Liver (tissue), 8 donors: ENCODE measurements at regions not wholly inside any gene's neighbourhood (a gene's known extent, or its start where the extent isn't known, plus 50 kb on each side); places are given as distances from the start of the nearest gene placed in this dataset.
A peak's percentile ranks its signal among the peaks of the same experiment; 100 is the strongest.

ENCODE experiments used
- DNase-seq: peaks from one replicate; pipeline ENCODE4 v3.0.0-alpha.2; 2017; ENCODE audit warnings: low spot score
- H3K27ac ChIP-seq, 2 donors: one replicate each; pipeline ENCODE4 v1.7.0; 2013; ENCODE audit warnings: inconsistent platforms in 2 of 2, low read length in 2 of 2, control low read depth in 1 of 2, low read depth in 1 of 2, mild to moderate bottlenecking in 1 of 2
- H3K27me3 ChIP-seq, 4 donors: one replicate each; pipeline versions ENCODE4 v1.6.1 to v1.7.0; 2013; ENCODE audit warnings: low read length in 3 of 4, inconsistent platforms in 1 of 4, mild to moderate bottlenecking in 1 of 4, moderate library complexity in 1 of 4; ENCODE audit not compliant: control insufficient read depth in 4 of 4, insufficient read depth in 4 of 4
- H3K36me3 ChIP-seq, 4 donors: one replicate each; pipeline versions ENCODE4 v1.6.1 to v1.7.0; 2013; ENCODE audit warnings: low read length in 3 of 4, mild to moderate bottlenecking in 3 of 4, low read depth in 1 of 4, moderate library complexity in 1 of 4; ENCODE audit not compliant: control insufficient read depth in 4 of 4, insufficient read depth in 3 of 4
- H3K4me1 ChIP-seq, 4 donors: one replicate each; pipeline versions ENCODE4 v1.6.1 to v1.7.0; 2013; ENCODE audit warnings: low read length in 3 of 4, mild to moderate bottlenecking in 3 of 4, moderate library complexity in 1 of 4; ENCODE audit not compliant: control insufficient read depth in 4 of 4, insufficient read depth in 4 of 4
- H3K4me3 ChIP-seq, 3 donors: one replicate each; pipeline versions ENCODE4 v1.6.1 to v1.7.0; 2013; ENCODE audit warnings: low read length in 3 of 3, control low read depth in 1 of 3, low read depth in 1 of 3, mild to moderate bottlenecking in 1 of 3
- H3K9ac ChIP-seq, 2 donors: one replicate each; pipeline ENCODE4 v1.7.0; 2013; ENCODE audit warnings: low read length in 2 of 2, mild to moderate bottlenecking in 2 of 2, moderate library complexity in 2 of 2, control low read depth in 1 of 2, low read depth in 1 of 2
- H3K9me3 ChIP-seq, 4 donors: one replicate each; pipeline versions ENCODE4 v1.6.1 to v1.7.0; 2013; ENCODE audit warnings: low read length in 3 of 4; ENCODE audit not compliant: control insufficient read depth in 4 of 4
- EGR1 ChIP-seq, 2 donors: IDR thresholded peaks; 2 replicates each; pipeline ENCODE4 v1.6.1; 2016 to 2018; ENCODE audit warnings: antibody characterized with exemption in 2 of 2, low read depth in 2 of 2
- FOXA1 ChIP-seq: IDR thresholded peaks from 2 replicates; pipeline ENCODE4 v1.6.1; 2016; ENCODE audit warnings: antibody characterized with exemption
- FOXA2 ChIP-seq: IDR thresholded peaks from 2 replicates; pipeline ENCODE4 v1.6.1; 2016; ENCODE audit warnings: antibody characterized with exemption
- GABPA ChIP-seq, 2 donors: IDR thresholded peaks in 1 of 2; conservative IDR thresholded peaks in 1 of 2; 2 replicates each; pipeline ENCODE4 v1.6.1; 2016; ENCODE audit warnings: antibody characterized with exemption in 2 of 2, mild to moderate bottlenecking in 1 of 2, moderate library complexity in 1 of 2
- HNF4A ChIP-seq, 2 donors: conservative IDR thresholded peaks; 2 replicates each; pipeline ENCODE4 v1.6.1; 2016; ENCODE audit warnings: antibody characterized with exemption in 2 of 2, mild to moderate bottlenecking in 2 of 2
- HNF4G ChIP-seq: IDR thresholded peaks from 2 replicates; pipeline ENCODE4 v1.6.1; 2016; ENCODE audit warnings: antibody characterized with exemption
- JUND ChIP-seq, 2 donors: IDR thresholded peaks; 2 replicates each; pipeline ENCODE4 v1.6.1; 2016; ENCODE audit warnings: antibody characterized with exemption in 2 of 2
- NR2F2 ChIP-seq: IDR thresholded peaks from 2 replicates; pipeline ENCODE4 v1.6.1; 2016; ENCODE audit warnings: antibody characterized with exemption
- RAD21 ChIP-seq, 2 donors: IDR thresholded peaks; 2 replicates each; pipeline ENCODE4 v1.6.1; 2016; ENCODE audit warnings: antibody characterized with exemption in 2 of 2, mild to moderate bottlenecking in 2 of 2
- RXRA ChIP-seq, 2 donors: IDR thresholded peaks; 2 replicates each; pipeline ENCODE4 v1.6.1; 2017 to 2018; ENCODE audit warnings: antibody characterized with exemption in 2 of 2, mild to moderate bottlenecking in 1 of 2
- SP1 ChIP-seq: IDR thresholded peaks from 2 replicates; pipeline ENCODE4 v1.6.1; 2018; ENCODE audit warnings: antibody characterized with exemption, mild to moderate bottlenecking
- TAF1 ChIP-seq: conservative IDR thresholded peaks from 2 replicates; pipeline ENCODE4 v1.6.1; 2016; ENCODE audit warnings: antibody characterized with exemption, mild to moderate bottlenecking
- YY1 ChIP-seq: IDR thresholded peaks from 2 replicates; pipeline ENCODE4 v1.6.1; 2016; ENCODE audit warnings: antibody characterized with exemption, mild to moderate bottlenecking
- WGBS: extraction: QIAGEN DNeasy Blood & Tissue Kit; methylation state at CpG from one replicate; pipeline ENCODE4 v1.1.7; 2013; 5-methylcytosine and 5-hydroxymethylcytosine counted together
- TF ChIP-seq, protein P1 (sequence below): fragments of 150-350 bp; IDR thresholded peaks from 2 replicates; pipeline ENCODE4 v1.5.1; 2017; ENCODE audit warnings: improper control_type of control experiment, low read depth, low read length; ENCODE audit not compliant: missing input control
- TF ChIP-seq, protein P2 (sequence below): IDR thresholded peaks from 2 replicates; pipeline ENCODE4 v1.6.1; 2016; ENCODE audit warnings: antibody characterized with exemption
- TF ChIP-seq, protein P3 (sequence below): IDR thresholded peaks from 2 replicates; pipeline ENCODE4 v1.6.1; 2016; ENCODE audit warnings: antibody characterized with exemption
- TF ChIP-seq, protein P4 (sequence below): IDR thresholded peaks from 2 replicates; pipeline ENCODE4 v1.6.1; 2016; ENCODE audit warnings: antibody characterized with exemption
- TF ChIP-seq, protein P5 (sequence below): IDR thresholded peaks from 2 replicates; pipeline ENCODE4 v1.6.1; 2016; ENCODE audit warnings: antibody characterized with exemption, mild to moderate bottlenecking
- donor health status: healthy.
- donor health status: healthy.
- donor health status: healthy.
- donor health status: healthy.
- donor health status: healthy.

DNA sequence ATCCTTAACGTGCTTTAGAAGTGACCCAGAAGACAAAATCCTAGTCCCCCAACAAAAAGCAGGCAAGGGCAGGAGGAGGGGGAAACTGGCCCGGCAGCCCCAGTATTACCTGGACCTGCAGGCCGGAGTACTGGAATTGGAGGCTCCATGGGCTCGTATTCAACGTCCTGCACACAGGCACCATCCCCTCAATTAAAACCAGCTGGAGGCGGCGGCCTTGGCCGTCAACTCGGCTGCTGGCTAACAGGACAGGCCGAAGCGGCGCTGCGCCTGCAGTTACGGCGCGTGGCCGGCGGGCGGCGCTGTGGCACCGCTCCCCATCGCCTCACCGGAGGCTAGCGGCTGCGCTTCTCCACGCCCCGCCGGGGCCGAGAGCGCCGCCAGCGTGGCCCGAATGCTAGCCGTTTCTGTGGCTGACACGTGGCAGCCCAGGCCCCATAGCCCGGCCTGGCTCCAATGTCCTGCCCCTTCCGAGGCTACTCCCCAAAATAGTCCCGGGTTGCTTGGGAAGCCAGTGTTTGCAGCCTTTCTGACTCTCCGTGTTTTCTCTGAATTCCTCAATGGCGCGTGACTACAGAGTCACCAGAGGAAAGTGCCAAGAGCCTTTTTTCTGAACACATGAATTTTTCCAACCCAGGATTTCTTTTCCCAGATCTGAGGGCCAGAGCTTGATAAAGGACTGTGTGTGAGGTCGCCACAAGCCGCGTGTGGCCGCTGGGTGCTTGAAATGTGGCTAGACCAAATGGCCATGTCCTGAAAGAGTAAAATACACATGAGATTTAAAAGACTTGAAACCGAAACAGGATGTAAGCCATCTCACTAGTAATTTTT lies 82.5 kb downstream of the HHIPL2 start:
- H3K4me3 ChIP-seq, result peak overlapping the region; percentile 35 to 52 (median 41)
- TF ChIP-seq HNF4A (conservative IDR thresholded peaks at IDR 0.05) (peak in 1 of 2 donors; percentile 43), TAF1 (peak; percentile 74), SP1 (peak; percentile 77), YY1 (peak; percentile 88), HNF4G (no peak), FOXA1 (peak; percentile 56), JUND (IDR thresholded peaks at IDR 0.05) (no peak), RAD21 (IDR thresholded peaks at IDR 0.05) (peak; percentile 81 to 92), FOXA2 (no peak), EGR1 (IDR thresholded peaks at IDR 0.05; ENCODE audit: low read depth in 2 of 2) (peak in 1 of 2 donors; percentile 26), GABPA (IDR thresholded peaks at IDR 0.05 in 1 of 2, conservative IDR thresholded peaks at IDR 0.05 in 1 of 2) (peak in 1 of 2 donors; percentile 8), RXRA (IDR thresholded peaks at IDR 0.05) (peak; percentile 55 to 71), NR2F2 (no peak)
- TF ChIP-seq, protein P1, sequence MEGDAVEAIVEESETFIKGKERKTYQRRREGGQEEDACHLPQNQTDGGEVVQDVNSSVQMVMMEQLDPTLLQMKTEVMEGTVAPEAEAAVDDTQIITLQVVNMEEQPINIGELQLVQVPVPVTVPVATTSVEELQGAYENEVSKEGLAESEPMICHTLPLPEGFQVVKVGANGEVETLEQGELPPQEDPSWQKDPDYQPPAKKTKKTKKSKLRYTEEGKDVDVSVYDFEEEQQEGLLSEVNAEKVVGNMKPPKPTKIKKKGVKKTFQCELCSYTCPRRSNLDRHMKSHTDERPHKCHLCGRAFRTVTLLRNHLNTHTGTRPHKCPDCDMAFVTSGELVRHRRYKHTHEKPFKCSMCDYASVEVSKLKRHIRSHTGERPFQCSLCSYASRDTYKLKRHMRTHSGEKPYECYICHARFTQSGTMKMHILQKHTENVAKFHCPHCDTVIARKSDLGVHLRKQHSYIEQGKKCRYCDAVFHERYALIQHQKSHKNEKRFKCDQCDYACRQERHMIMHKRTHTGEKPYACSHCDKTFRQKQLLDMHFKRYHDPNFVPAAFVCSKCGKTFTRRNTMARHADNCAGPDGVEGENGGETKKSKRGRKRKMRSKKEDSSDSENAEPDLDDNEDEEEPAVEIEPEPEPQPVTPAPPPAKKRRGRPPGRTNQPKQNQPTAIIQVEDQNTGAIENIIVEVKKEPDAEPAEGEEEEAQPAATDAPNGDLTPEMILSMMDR, result peak; percentile 100
- TF ChIP-seq, protein P2, sequence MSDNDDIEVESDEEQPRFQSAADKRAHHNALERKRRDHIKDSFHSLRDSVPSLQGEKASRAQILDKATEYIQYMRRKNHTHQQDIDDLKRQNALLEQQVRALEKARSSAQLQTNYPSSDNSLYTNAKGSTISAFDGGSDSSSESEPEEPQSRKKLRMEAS, result peak; percentile 95
- TF ChIP-seq, protein P3, sequence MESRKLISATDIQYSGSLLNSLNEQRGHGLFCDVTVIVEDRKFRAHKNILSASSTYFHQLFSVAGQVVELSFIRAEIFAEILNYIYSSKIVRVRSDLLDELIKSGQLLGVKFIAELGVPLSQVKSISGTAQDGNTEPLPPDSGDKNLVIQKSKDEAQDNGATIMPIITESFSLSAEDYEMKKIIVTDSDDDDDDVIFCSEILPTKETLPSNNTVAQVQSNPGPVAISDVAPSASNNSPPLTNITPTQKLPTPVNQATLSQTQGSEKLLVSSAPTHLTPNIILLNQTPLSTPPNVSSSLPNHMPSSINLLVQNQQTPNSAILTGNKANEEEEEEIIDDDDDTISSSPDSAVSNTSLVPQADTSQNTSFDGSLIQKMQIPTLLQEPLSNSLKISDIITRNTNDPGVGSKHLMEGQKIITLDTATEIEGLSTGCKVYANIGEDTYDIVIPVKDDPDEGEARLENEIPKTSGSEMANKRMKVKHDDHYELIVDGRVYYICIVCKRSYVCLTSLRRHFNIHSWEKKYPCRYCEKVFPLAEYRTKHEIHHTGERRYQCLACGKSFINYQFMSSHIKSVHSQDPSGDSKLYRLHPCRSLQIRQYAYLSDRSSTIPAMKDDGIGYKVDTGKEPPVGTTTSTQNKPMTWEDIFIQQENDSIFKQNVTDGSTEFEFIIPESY, result peak; percentile 9
- TF ChIP-seq, protein P4, sequence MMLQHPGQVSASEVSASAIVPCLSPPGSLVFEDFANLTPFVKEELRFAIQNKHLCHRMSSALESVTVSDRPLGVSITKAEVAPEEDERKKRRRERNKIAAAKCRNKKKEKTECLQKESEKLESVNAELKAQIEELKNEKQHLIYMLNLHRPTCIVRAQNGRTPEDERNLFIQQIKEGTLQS, result no peak
- TF ChIP-seq, protein P5, sequence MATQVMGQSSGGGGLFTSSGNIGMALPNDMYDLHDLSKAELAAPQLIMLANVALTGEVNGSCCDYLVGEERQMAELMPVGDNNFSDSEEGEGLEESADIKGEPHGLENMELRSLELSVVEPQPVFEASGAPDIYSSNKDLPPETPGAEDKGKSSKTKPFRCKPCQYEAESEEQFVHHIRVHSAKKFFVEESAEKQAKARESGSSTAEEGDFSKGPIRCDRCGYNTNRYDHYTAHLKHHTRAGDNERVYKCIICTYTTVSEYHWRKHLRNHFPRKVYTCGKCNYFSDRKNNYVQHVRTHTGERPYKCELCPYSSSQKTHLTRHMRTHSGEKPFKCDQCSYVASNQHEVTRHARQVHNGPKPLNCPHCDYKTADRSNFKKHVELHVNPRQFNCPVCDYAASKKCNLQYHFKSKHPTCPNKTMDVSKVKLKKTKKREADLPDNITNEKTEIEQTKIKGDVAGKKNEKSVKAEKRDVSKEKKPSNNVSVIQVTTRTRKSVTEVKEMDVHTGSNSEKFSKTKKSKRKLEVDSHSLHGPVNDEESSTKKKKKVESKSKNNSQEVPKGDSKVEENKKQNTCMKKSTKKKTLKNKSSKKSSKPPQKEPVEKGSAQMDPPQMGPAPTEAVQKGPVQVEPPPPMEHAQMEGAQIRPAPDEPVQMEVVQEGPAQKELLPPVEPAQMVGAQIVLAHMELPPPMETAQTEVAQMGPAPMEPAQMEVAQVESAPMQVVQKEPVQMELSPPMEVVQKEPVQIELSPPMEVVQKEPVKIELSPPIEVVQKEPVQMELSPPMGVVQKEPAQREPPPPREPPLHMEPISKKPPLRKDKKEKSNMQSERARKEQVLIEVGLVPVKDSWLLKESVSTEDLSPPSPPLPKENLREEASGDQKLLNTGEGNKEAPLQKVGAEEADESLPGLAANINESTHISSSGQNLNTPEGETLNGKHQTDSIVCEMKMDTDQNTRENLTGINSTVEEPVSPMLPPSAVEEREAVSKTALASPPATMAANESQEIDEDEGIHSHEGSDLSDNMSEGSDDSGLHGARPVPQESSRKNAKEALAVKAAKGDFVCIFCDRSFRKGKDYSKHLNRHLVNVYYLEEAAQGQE, result peak; percentile 63
- peak overlapping the region; percentile 95 to 96 for H3K27ac ChIP-seq
- peak; percentile 85 for DNase-seq
- H3K9ac ChIP-seq, result peak overlapping the region; percentile 50 to 88
- peaks cover 4 to 14% (median 10%) of the 10 kb centered on the region in 4 donors for H3K4me1 ChIP-seq
- WGBS, result 1% methylated on average over 46 of the region's 46 CpGs
- no peaks in the 10 kb centered on the region for H3K27me3 ChIP-seq
- H3K9me3 ChIP-seq, result no peaks in the 10 kb centered on the region
- H3K36me3 ChIP-seq, result no peaks in the 10 kb centered on the region
